ENCODE measurements at regions not wholly inside any gene's neighbourhood (a gene's known extent, or its start where the extent isn't known, plus 50 kb on each side); places are given as distances from the start of the nearest gene placed in this dataset.
A peak's percentile ranks its signal among the peaks of the same experiment; 100 is the strongest.

DNA sequence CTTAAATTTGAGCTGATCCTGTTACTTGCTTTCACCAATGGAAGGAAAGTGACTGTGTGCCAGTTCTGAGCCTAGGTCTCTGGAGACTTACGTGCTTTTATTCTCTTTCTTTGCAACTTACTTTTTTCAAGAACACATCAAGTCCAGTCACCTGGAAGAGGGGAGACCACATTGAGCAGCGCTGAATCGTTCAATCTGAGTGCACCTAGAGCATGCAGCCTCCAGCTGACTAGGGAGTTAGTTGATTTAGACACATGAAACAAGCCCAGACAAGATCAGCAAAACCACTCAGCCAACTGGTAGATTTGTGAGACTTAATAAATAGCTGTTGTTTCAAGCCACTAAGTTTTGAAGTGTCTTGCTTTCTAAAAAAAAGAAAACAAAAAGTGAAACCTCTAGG is 1014.8 kb upstream of the FBXO33 start:
- DNase-seq (ENCODE audit: low read depth) = peak; percentile 19

GRCh38 chr14:40445020-40445419 is 1012.8 kb upstream of the FBXO33 start:
- H3K27me3 ChIP-seq (ENCODE audit: control insufficient read depth, insufficient read depth, low read length) = no peaks in the 10 kb centered on the region
- no peak overlapping the region for H3K4me3 ChIP-seq (ENCODE audit: low read depth, low read length)
- DNase-seq (ENCODE audit: low read depth) = no peak

More for the DNA sequence above, 1014.8 kb upstream of the FBXO33 start:
- no peak for TF ChIP-seq CTCF (IDR thresholded peaks at IDR 0.05; ENCODE audit: insufficient read depth, low read length, poor library complexity, severe bottlenecking)
- Histone ChIP-seq H3K4me3 (ENCODE audit: low read depth, low read length) (no peak overlapping the region), H3K27me3 (ENCODE audit: control insufficient read depth, insufficient read depth, low read length) (no peaks in the 10 kb centered on the region), H3K36me3 (ENCODE audit: control insufficient read depth, insufficient read depth, low read length) (no peaks in the 10 kb centered on the region)

GRCh38 chr14:40436551-40436950 is 1004.3 kb upstream of the FBXO33 start:
- no peaks in the 10 kb centered on the region for H3K27me3 ChIP-seq (ENCODE audit: control insufficient read depth, insufficient read depth, low read length)
- TF ChIP-seq CTCF (IDR thresholded peaks at IDR 0.05; ENCODE audit: insufficient read depth, low read length, poor library complexity, severe bottlenecking) = no peak
- H3K36me3 ChIP-seq (ENCODE audit: control insufficient read depth, insufficient read depth, low read length) = no peaks in the 10 kb centered on the region

More at GRCh38 chr14:40445020-40445419, 1012.8 kb upstream of the FBXO33 start:
- H3K36me3 ChIP-seq (ENCODE audit: control insufficient read depth, insufficient read depth, low read length) = no peaks in the 10 kb centered on the region
- no peak for TF ChIP-seq CTCF (IDR thresholded peaks at IDR 0.05; ENCODE audit: insufficient read depth, low read length, poor library complexity, severe bottlenecking)

GRCh38 chr14:40417777-40418401 is 985.7 kb upstream of the FBXO33 start:
- Histone ChIP-seq H3K36me3 (ENCODE audit: control insufficient read depth, insufficient read depth, low read length) (no peaks in the 10 kb centered on the region), H3K4me3 (ENCODE audit: low read depth, low read length) (no peak overlapping the region), H3K27me3 (ENCODE audit: control insufficient read depth, insufficient read depth, low read length) (no peaks in the 10 kb centered on the region)
- DNase-seq (ENCODE audit: low read depth) = no peak
- TF ChIP-seq CTCF (IDR thresholded peaks at IDR 0.05; ENCODE audit: insufficient read depth, low read length, poor library complexity, severe bottlenecking) = peak; percentile 78

More at GRCh38 chr14:40436551-40436950, 1004.3 kb upstream of the FBXO33 start:
- DNase-seq (ENCODE audit: low read depth) = no peak
- H3K4me3 ChIP-seq (ENCODE audit: low read depth, low read length) = no peak overlapping the region

DNA sequence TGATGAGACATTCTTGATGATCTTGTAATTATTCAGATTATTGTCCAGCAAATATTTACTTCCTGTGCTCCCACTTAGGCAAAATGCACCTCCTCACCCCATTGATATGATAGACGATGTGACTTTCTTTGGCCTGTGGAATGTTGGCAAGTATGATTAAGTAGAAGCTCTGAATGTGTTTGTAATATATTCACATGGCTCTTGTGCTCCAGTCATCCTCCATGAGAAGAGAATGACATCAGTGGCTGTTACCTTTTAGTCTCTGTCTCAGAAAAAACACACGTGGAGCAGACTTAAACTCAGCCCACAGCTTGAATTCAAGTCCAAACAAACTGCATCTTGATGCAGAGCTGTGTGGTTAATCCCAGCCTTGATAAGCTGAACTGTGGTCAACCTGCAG is 984.3 kb upstream of the FBXO33 start:
- no peak for TF ChIP-seq CTCF (IDR thresholded peaks at IDR 0.05; ENCODE audit: insufficient read depth, low read length, poor library complexity, severe bottlenecking)
- DNase-seq (ENCODE audit: low read depth) = no peak
- no peaks in the 10 kb centered on the region for H3K36me3 ChIP-seq (ENCODE audit: control insufficient read depth, insufficient read depth, low read length)
- no peak overlapping the region for H3K4me3 ChIP-seq (ENCODE audit: low read depth, low read length)
- no peaks in the 10 kb centered on the region for H3K27me3 ChIP-seq (ENCODE audit: control insufficient read depth, insufficient read depth, low read length)

- no peak for DNase-seq (ENCODE audit: low read depth)
- no peak for TF ChIP-seq CTCF (IDR thresholded peaks at IDR 0.05; ENCODE audit: insufficient read depth, low read length, poor library complexity, severe bottlenecking)
- H3K4me3 ChIP-seq (ENCODE audit: low read depth, low read length) = no peak overlapping the region
- no peaks in the 10 kb centered on the region for H3K36me3 ChIP-seq (ENCODE audit: control insufficient read depth, insufficient read depth, low read length)
- no peaks in the 10 kb centered on the region for H3K27me3 ChIP-seq (ENCODE audit: control insufficient read depth, insufficient read depth, low read length)
Observed at GRCh38 chr14:40414386-40414785, 982.2 kb upstream of the FBXO33 start.
